NCI-H748 (cell line): ENCODE measurements at regions not wholly inside any gene's neighbourhood (a gene's known extent, or its start where the extent isn't known, plus 50 kb on each side); places are given as distances from the start of the nearest gene placed in this dataset.
"Not testable (repeated sequence)": the region's sequence is repeated elsewhere in the genome, so short reads cannot be mapped to it uniquely, and the experiment has no call there.

Experiments
- DNase-seq: peaks from one replicate; lab custom pipeline; 2025; ENCODE audit not compliant: unreplicated experiment; lab: John Stamatoyannopoulos, UW

GRCh38 chr12:105481392-105482300 is 151.2 kb downstream of the C12orf75 start:
- no peak for DNase-seq

GRCh38 chr12:105482951-105483350 is 152.5 kb downstream of the C12orf75 start:
- DNase-seq = no peak

GRCh38 chr12:105483691-105484090 is 153.2 kb downstream of the C12orf75 start:
- DNase-seq = no peak

- DNase-seq = no peak
These were observed 154.9 kb downstream of the C12orf75 start for GRCh38 chr12:105485321-105485910.

GRCh38 chr12:105485921-105486320 is 155.4 kb downstream of the C12orf75 start:
- no peak for DNase-seq

GRCh38 chr12:105487963-105488362 is 157.5 kb downstream of the C12orf75 start:
- peak; percentile 58 for DNase-seq

GRCh38 chr12:105492591-105493545 is 162.4 kb downstream of the C12orf75 start:
- no peak for DNase-seq

- DNase-seq = peak; percentile 27
These were observed 168.7 kb downstream of the C12orf75 start for GRCh38 chr12:105499205-105499604.

- not testable (repeated sequence) for DNase-seq
These were observed 170.2 kb downstream of the C12orf75 start for GRCh38 chr12:105500676-105501075.

- no peak for DNase-seq
These were observed 172.0 kb downstream of the C12orf75 start for GRCh38 chr12:105502426-105502930.

- DNase-seq = no peak
These were observed 173.1 kb downstream of the C12orf75 start for GRCh38 chr12:105503619-105504018.

- DNase-seq = no peak
These were observed 173.8 kb downstream of the C12orf75 start for GRCh38 chr12:105504286-105504685.

- no peak for DNase-seq
These were observed 176.3 kb downstream of the C12orf75 start for GRCh38 chr12:105506678-105507310.

GRCh38 chr12:105507311-105508038 is 177.0 kb downstream of the C12orf75 start:
- no peak for DNase-seq

GRCh38 chr12:105508096-105508495 is 177.6 kb downstream of the C12orf75 start:
- no peak for DNase-seq

- DNase-seq = no peak
These were observed 180.0 kb downstream of the C12orf75 start for GRCh38 chr12:105510526-105510925.

- not testable (repeated sequence) for DNase-seq
These were observed 182.4 kb downstream of the C12orf75 start for GRCh38 chr12:105512861-105513260.

GRCh38 chr12:105522166-105522825 is 191.8 kb downstream of the C12orf75 start:
- DNase-seq = no peak
